ENCODE measurements at regions not wholly inside any gene's neighbourhood (a gene's known extent, or its start where the extent isn't known, plus 50 kb on each side); places are given as distances from the start of the nearest gene placed in this dataset.

DNA sequence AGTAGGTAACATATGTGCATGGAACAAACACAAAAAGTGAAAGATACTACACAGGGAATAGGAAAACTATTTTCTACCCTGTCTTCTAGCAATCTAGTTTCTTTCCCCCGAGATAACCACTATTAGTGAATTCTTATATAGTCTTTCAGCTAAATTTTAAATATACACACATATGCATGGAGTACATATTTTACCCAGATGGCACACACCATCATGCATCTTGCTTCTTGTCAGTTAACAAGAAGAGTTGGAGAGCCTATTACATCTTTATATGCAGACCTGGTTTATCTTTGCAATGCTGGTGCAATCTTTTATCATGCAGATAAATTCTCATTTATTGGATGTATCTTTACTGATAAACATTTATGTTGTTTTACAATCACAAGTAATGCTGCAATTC, 100.4 kb downstream of the OTOR start:
- peaks cover 0 to 13% (median 8%) of the 10 kb centered on the region in 3 donors for H3K9me3 Mint-ChIP-seq
- no peak overlapping the region for H3K27ac Mint-ChIP-seq
- Histone ChIP-seq H3K4me1 (ENCODE audit: control insufficient read depth in 1 of 2, extremely low read depth in 1 of 2, insufficient read depth in 2 of 2, low read length in 2 of 2) (no peaks in the 10 kb centered on the region), H3K27me3 (replicated peaks in 1 of 2; ENCODE audit: control insufficient read depth in 2 of 2, extremely low read depth in 1 of 2, insufficient read depth in 2 of 2, low read length in 1 of 2) (no peaks in the 10 kb centered on the region), H3K9me3 (no peaks in the 10 kb centered on the region), H3K27ac (ENCODE audit: low read length) (no peak overlapping the region), H3K4me3 (ENCODE audit: control insufficient read depth in 1 of 2, extremely low read depth in 1 of 2, low read length in 1 of 2) (no peak overlapping the region), H3K36me3 (ENCODE audit: control insufficient read depth in 2 of 2, extremely low read depth in 1 of 2, insufficient read depth in 1 of 2, low read length in 1 of 2) (no peaks in the 10 kb centered on the region)
- ChIA-PET CTCF (no interaction called here), POLR2A (no interaction called here)
- H3K27me3 Mint-ChIP-seq, result peaks cover 0 to 4% of the 10 kb centered on the region in 2 donors
- H3K36me3 Mint-ChIP-seq, result no peaks in the 10 kb centered on the region
- DNase-seq, result no peak
- ATAC-seq (replicated peaks in 1 of 4), result no peak
- WGBS (ENCODE audit: insufficient coverage), result no CpG with 5 or more reads among the region's 1 CpG
- H3K4me1 Mint-ChIP-seq, result no peaks in the 10 kb centered on the region
- no peak overlapping the region for H3K4me3 Mint-ChIP-seq

DNA sequence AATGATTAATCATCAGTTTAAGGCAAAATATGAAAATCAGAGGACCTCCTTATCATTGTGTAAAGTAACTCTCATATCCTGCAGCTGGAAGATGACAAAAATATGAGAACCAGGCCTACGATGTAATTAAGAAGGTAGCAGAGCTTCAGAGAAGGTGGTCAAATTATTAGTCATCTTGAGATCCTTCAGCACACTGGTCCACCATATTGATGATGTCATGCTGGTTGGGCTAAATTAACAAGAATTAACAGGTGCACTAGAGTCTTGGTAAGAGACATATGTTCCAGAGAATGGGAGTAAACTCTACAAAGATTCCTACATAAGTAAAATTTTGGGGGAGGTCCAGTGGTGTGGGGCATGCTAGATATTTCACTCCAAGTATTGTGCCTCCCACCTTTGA, 112.8 kb downstream of the OTOR start:
- H3K4me1 ChIP-seq (ENCODE audit: control insufficient read depth in 1 of 2, extremely low read depth in 1 of 2, insufficient read depth in 2 of 2, low read length in 2 of 2), result no peaks in the 10 kb centered on the region
- no peaks in the 10 kb centered on the region for H3K27me3 ChIP-seq (replicated peaks in 1 of 2; ENCODE audit: control insufficient read depth in 2 of 2, extremely low read depth in 1 of 2, insufficient read depth in 2 of 2, low read length in 1 of 2)
- H3K27me3 Mint-ChIP-seq, result peaks cover 5 to 16% of the 10 kb centered on the region in 2 donors
- H3K9me3 Mint-ChIP-seq, result peaks cover 0 to 24% (median 4%) of the 10 kb centered on the region in 3 donors
- no peaks in the 10 kb centered on the region for H3K9me3 ChIP-seq
- no peak overlapping the region for H3K4me3 ChIP-seq (ENCODE audit: control insufficient read depth in 1 of 2, extremely low read depth in 1 of 2, low read length in 1 of 2)
- no peak for DNase-seq
- ATAC-seq (replicated peaks in 1 of 4), result no peak
- POLR2A ChIA-PET, result no interaction called here
- H3K36me3 Mint-ChIP-seq, result no peaks in the 10 kb centered on the region
- H3K27ac Mint-ChIP-seq, result no peak overlapping the region
- WGBS (ENCODE audit: insufficient coverage), result no CpG with 5 or more reads among the region's 1 CpG
- H3K27ac ChIP-seq (ENCODE audit: low read length), result no peak overlapping the region
- H3K4me3 Mint-ChIP-seq, result no peak overlapping the region
- H3K36me3 ChIP-seq (ENCODE audit: control insufficient read depth in 2 of 2, extremely low read depth in 1 of 2, insufficient read depth in 1 of 2, low read length in 1 of 2), result no peaks in the 10 kb centered on the region
- CTCF ChIA-PET, result no interaction called here
- no peaks in the 10 kb centered on the region for H3K4me1 Mint-ChIP-seq

DNA sequence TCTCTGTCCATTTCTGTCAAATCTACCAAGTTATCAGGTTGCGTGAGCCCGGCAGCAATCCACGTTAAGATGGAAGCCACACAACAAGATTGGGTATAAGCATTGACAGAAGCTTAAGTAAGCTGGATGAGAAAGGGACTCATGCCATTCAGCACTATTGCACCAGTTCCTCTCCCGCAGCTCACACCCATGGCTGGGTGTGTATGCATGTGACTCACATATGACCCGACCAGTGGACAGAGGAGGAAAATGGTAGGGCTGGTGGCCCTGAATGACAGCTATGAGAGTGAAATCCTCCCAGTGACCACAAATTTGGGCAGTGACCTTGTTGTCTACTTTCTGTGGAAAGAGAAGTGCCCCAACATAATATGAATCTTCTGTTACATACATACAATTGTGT, 113.5 kb downstream of the OTOR start:
- no peak overlapping the region for H3K4me3 ChIP-seq (ENCODE audit: control insufficient read depth in 1 of 2, extremely low read depth in 1 of 2, low read length in 1 of 2)
- no peaks in the 10 kb centered on the region for H3K9me3 ChIP-seq
- no peak overlapping the region for H3K4me3 Mint-ChIP-seq
- no peak overlapping the region for H3K27ac ChIP-seq (ENCODE audit: low read length)
- DNase-seq, result no peak
- no peaks in the 10 kb centered on the region for H3K36me3 ChIP-seq (ENCODE audit: control insufficient read depth in 2 of 2, extremely low read depth in 1 of 2, insufficient read depth in 1 of 2, low read length in 1 of 2)
- no peaks in the 10 kb centered on the region for H3K36me3 Mint-ChIP-seq
- peaks cover 0 to 24% (median 4%) of the 10 kb centered on the region in 3 donors for H3K9me3 Mint-ChIP-seq
- no peaks in the 10 kb centered on the region for H3K27me3 ChIP-seq (replicated peaks in 1 of 2; ENCODE audit: control insufficient read depth in 2 of 2, extremely low read depth in 1 of 2, insufficient read depth in 2 of 2, low read length in 1 of 2)
- no peak for ATAC-seq (replicated peaks in 1 of 4)
- 69% methylated on average over 3 of the region's 5 CpGs for WGBS (ENCODE audit: insufficient coverage)
- ChIA-PET POLR2A (no interaction called here), CTCF (no interaction called here)
- no peak overlapping the region for H3K27ac Mint-ChIP-seq
- H3K4me1 Mint-ChIP-seq, result no peaks in the 10 kb centered on the region
- H3K27me3 Mint-ChIP-seq, result peaks cover 5 to 11% of the 10 kb centered on the region in 2 donors
- no peaks in the 10 kb centered on the region for H3K4me1 ChIP-seq (ENCODE audit: control insufficient read depth in 1 of 2, extremely low read depth in 1 of 2, insufficient read depth in 2 of 2, low read length in 2 of 2)

DNA sequence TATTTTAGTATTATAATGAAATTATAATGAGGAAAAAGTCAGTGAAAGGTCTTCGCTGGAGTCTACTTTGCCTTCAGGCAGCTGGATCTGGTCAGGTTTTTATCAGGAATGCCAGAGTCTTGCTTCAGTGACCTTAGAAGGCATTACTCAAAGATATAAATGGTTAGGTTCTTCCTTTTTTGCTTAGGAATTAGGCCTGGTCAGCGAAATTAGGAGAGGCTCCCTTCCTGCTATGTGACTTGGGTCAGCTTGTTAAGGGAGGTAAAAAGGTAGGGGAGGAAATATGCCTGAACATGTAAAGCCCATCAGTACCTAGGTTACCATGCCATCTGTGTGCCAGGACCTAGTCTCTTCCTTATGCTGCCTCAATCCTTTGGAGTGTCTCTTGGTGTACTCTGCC, 115.1 kb downstream of the OTOR start:
- Histone ChIP-seq H3K27ac (ENCODE audit: low read length) (no peak overlapping the region), H3K9me3 (no peaks in the 10 kb centered on the region), H3K36me3 (ENCODE audit: control insufficient read depth in 2 of 2, extremely low read depth in 1 of 2, insufficient read depth in 1 of 2, low read length in 1 of 2) (no peaks in the 10 kb centered on the region), H3K4me1 (ENCODE audit: control insufficient read depth in 1 of 2, extremely low read depth in 1 of 2, insufficient read depth in 2 of 2, low read length in 2 of 2) (no peaks in the 10 kb centered on the region), H3K27me3 (replicated peaks in 1 of 2; ENCODE audit: control insufficient read depth in 2 of 2, extremely low read depth in 1 of 2, insufficient read depth in 2 of 2, low read length in 1 of 2) (no peaks in the 10 kb centered on the region), H3K4me3 (ENCODE audit: control insufficient read depth in 1 of 2, extremely low read depth in 1 of 2, low read length in 1 of 2) (no peak overlapping the region)
- Mint-ChIP-seq H3K4me1 (no peaks in the 10 kb centered on the region), H3K27ac (no peak overlapping the region), H3K4me3 (no peak overlapping the region), H3K36me3 (no peaks in the 10 kb centered on the region), H3K9me3 (peaks cover 0 to 18% (median 0%) of the 10 kb centered on the region in 3 donors), H3K27me3 (peaks cover 0 to 5% of the 10 kb centered on the region in 2 donors)
- ATAC-seq (replicated peaks in 1 of 4), result no peak
- WGBS (ENCODE audit: insufficient coverage), result 71% methylated on average over 1 of the region's 2 CpGs
- no peak for DNase-seq
- POLR2A ChIA-PET, result no interaction called here
- CTCF ChIA-PET, result no interaction called here

DNA sequence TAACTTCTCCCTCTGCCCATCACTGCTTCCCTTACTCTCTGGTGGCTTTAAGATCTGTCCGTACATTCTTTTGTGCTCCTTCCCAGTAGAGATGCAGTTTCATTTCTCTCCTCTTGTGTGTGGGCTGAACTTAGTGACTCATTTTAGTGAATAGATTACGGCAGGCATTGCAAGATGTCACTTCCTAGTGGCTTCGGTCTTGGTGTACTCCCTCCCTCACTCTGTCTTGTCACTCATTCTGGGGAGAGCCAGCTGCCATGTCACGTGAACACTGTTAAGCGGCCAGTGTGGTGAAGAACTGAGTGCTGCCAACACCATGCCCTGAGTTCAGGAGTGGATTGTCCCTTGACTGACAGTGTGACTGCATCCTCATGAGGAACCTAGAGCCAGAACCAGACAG, 115.9 kb downstream of the OTOR start:
- peaks cover 0 to 18% (median 0%) of the 10 kb centered on the region in 3 donors for H3K9me3 Mint-ChIP-seq
- no peak overlapping the region for H3K27ac Mint-ChIP-seq
- DNase-seq, result no peak
- H3K4me1 Mint-ChIP-seq, result no peaks in the 10 kb centered on the region
- no peak overlapping the region for H3K4me3 ChIP-seq (ENCODE audit: control insufficient read depth in 1 of 2, extremely low read depth in 1 of 2, low read length in 1 of 2)
- H3K4me3 Mint-ChIP-seq, result no peak overlapping the region
- H3K27me3 Mint-ChIP-seq, result no peaks in the 10 kb centered on the region
- no peaks in the 10 kb centered on the region for H3K4me1 ChIP-seq (ENCODE audit: control insufficient read depth in 1 of 2, extremely low read depth in 1 of 2, insufficient read depth in 2 of 2, low read length in 2 of 2)
- no peak for ATAC-seq (replicated peaks in 1 of 4)
- H3K27ac ChIP-seq (ENCODE audit: low read length), result no peak overlapping the region
- no peaks in the 10 kb centered on the region for H3K36me3 ChIP-seq (ENCODE audit: control insufficient read depth in 2 of 2, extremely low read depth in 1 of 2, insufficient read depth in 1 of 2, low read length in 1 of 2)
- POLR2A ChIA-PET, result no interaction called here
- H3K9me3 ChIP-seq, result no peaks in the 10 kb centered on the region
- CTCF ChIA-PET, result no interaction called here
- no peaks in the 10 kb centered on the region for H3K36me3 Mint-ChIP-seq
- 89% methylated on average over 3 of the region's 5 CpGs for WGBS (ENCODE audit: insufficient coverage)
- no peaks in the 10 kb centered on the region for H3K27me3 ChIP-seq (replicated peaks in 1 of 2; ENCODE audit: control insufficient read depth in 2 of 2, extremely low read depth in 1 of 2, insufficient read depth in 2 of 2, low read length in 1 of 2)

DNA sequence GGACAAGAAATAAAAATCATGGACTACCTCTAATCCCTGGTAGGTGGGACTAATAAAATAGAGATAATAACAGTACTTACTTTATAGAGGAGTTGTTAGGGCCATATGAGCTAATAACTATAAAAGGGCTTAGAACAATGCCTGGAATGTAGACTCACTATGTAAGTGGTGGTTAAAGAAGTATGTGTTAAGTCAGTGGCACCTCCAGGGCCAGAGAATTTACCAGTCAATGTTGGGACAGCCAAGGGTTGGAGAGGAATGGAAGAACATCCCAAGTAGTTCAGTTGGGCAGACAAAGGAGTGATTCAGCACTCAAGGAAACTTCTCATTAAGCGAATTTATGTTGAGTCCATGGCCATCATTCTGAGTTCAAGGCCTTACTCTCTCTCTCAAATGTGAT, 116.8 kb downstream of the OTOR start:
- ChIA-PET CTCF (no interaction called here), POLR2A (no interaction called here)
- Histone ChIP-seq H3K4me3 (ENCODE audit: control insufficient read depth in 1 of 2, extremely low read depth in 1 of 2, low read length in 1 of 2) (no peak overlapping the region), H3K9me3 (no peaks in the 10 kb centered on the region), H3K27ac (ENCODE audit: low read length) (no peak overlapping the region), H3K36me3 (ENCODE audit: control insufficient read depth in 2 of 2, extremely low read depth in 1 of 2, insufficient read depth in 1 of 2, low read length in 1 of 2) (no peaks in the 10 kb centered on the region), H3K4me1 (ENCODE audit: control insufficient read depth in 1 of 2, extremely low read depth in 1 of 2, insufficient read depth in 2 of 2, low read length in 2 of 2) (no peaks in the 10 kb centered on the region), H3K27me3 (replicated peaks in 1 of 2; ENCODE audit: control insufficient read depth in 2 of 2, extremely low read depth in 1 of 2, insufficient read depth in 2 of 2, low read length in 1 of 2) (no peaks in the 10 kb centered on the region)
- Mint-ChIP-seq H3K36me3 (no peaks in the 10 kb centered on the region), H3K27me3 (no peaks in the 10 kb centered on the region), H3K4me3 (no peak overlapping the region), H3K4me1 (no peaks in the 10 kb centered on the region), H3K9me3 (peaks cover 0 to 18% (median 0%) of the 10 kb centered on the region in 3 donors), H3K27ac (no peak overlapping the region)
- whole genome bisulfite sequencing (ENCODE audit: insufficient coverage), result no CpG with 5 or more reads among the region's 1 CpG
- DNase-seq, result no peak
- no peak for ATAC-seq (replicated peaks in 1 of 4)

DNA sequence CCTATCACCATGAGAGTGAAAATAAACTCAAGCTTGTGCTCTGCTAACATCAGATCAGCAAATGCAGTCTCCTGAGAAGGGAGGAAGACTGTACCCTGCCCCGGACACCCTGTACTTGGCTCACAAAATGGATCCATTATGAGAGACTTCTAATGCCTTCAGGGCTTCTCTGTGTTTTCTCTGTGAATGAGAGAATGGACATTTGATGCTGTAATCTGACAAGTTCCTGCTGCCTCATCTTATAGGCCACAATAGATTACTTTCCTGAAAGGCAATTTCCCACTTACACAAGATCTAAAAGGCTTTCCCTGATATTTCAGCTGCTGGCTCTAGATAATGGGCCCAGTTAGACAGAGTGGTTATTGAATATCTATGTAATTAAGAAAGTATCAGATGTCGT, 117.2 kb downstream of the OTOR start:
- Histone ChIP-seq H3K27ac (ENCODE audit: low read length) (no peak overlapping the region), H3K36me3 (ENCODE audit: control insufficient read depth in 2 of 2, extremely low read depth in 1 of 2, insufficient read depth in 1 of 2, low read length in 1 of 2) (no peaks in the 10 kb centered on the region), H3K27me3 (replicated peaks in 1 of 2; ENCODE audit: control insufficient read depth in 2 of 2, extremely low read depth in 1 of 2, insufficient read depth in 2 of 2, low read length in 1 of 2) (no peaks in the 10 kb centered on the region), H3K4me1 (ENCODE audit: control insufficient read depth in 1 of 2, extremely low read depth in 1 of 2, insufficient read depth in 2 of 2, low read length in 2 of 2) (no peaks in the 10 kb centered on the region), H3K4me3 (ENCODE audit: control insufficient read depth in 1 of 2, extremely low read depth in 1 of 2, low read length in 1 of 2) (no peak overlapping the region), H3K9me3 (no peaks in the 10 kb centered on the region)
- H3K9me3 Mint-ChIP-seq, result peaks cover 0 to 18% (median 0%) of the 10 kb centered on the region in 3 donors
- no peaks in the 10 kb centered on the region for H3K36me3 Mint-ChIP-seq
- CTCF ChIA-PET, result no interaction called here
- WGBS (ENCODE audit: insufficient coverage), result 75% methylated on average over 1 of the region's 2 CpGs
- POLR2A ChIA-PET, result no interaction called here
- no peak overlapping the region for H3K4me3 Mint-ChIP-seq
- DNase-seq, result no peak
- ATAC-seq (replicated peaks in 1 of 4), result no peak
- H3K4me1 Mint-ChIP-seq, result no peaks in the 10 kb centered on the region
- H3K27ac Mint-ChIP-seq, result no peak overlapping the region
- no peaks in the 10 kb centered on the region for H3K27me3 Mint-ChIP-seq

Data from T-cell (primary cell).